Retinal pigment epithelial cell (primary cell): ENCODE measurements at regions not wholly inside any gene's neighbourhood (a gene's known extent, or its start where the extent isn't known, plus 50 kb on each side); places are given as distances from the start of the nearest gene placed in this dataset.
"Not testable (repeated sequence)": the region's sequence is repeated elsewhere in the genome, so short reads cannot be mapped to it uniquely, and the experiment has no call there.

Source experiments
- DNase-seq: peaks from one replicate; pipeline ENCODE4 v3.0.0-alpha.2; 2010; ENCODE audit warnings: low read depth
- H3K4me3 ChIP-seq: 2 replicates; pipeline ENCODE4 v1.5.1; 2011; ENCODE audit warnings: mild to moderate bottlenecking, low read length, control low read depth, moderate library complexity

GRCh38 chr12:131660401-131660800 is 50.5 kb upstream of the SFSWAP start:
- H3K4me3 ChIP-seq, DNase-seq: not testable (repeated sequence)
